ENCODE measurements at regions not wholly inside any gene's neighbourhood (a gene's known extent, or its start where the extent isn't known, plus 50 kb on each side); places are given as distances from the start of the nearest gene placed in this dataset.
"Not testable (repeated sequence)": the region's sequence is repeated elsewhere in the genome, so short reads cannot be mapped to it uniquely, and the experiment has no call there.

DNA sequence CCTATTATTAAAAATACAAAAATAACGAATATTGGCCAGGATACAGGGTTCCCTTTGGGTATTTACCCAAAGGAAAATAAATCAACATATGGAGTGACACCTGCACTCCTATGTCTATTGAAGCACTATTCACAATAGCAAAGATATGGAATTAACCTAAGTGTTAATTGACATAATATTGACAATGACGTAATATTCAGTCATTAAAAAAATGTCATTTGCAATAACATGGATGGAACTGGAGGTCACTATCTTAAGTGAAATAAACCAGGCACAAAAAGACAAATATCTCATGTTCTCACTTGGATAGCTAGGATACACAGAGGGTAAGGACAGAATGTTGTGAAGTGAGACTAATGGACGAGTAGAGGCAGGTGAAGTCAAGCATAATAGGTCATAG lies 326.3 kb upstream of the PTGER4 start:
- no peak for DNase-seq (ENCODE audit: low spot score)

DNA sequence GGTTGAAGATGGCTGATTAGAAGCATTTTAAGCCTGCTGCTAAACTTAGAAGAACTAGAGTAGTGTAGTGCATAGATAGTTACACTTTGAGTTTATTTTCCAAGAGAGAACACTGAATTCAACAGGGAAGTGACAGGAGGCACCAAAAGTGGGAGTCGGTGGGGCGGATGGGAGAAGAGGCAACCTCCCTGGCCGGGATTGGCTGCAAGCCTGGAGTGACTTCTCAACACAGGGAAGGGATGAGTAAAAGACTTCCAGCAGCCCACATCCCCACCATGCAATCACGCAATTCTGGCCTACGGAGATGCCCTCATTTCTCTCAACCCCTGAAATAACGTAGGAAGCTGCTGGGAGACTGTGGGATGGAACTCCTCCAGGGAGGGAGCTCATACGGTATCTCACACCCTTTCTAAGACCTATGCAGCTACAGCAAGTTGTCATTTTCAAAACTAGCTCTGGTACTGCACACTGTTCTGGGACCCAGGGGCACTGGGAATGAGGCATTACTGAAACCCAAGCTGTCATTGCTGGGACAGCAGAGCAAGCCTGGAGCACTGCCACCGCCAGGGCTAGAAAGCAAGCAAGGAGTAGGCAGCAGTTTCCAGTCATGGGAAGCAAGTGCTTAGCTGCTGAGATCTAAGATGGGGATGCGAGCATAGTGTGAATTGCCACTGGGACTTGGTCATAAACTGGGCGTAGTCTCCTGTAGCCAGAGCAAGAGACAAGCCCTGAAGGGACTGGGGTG lies 331.6 kb upstream of the PTGER4 start:
- DNase-seq (ENCODE audit: low spot score): no peak

DNA sequence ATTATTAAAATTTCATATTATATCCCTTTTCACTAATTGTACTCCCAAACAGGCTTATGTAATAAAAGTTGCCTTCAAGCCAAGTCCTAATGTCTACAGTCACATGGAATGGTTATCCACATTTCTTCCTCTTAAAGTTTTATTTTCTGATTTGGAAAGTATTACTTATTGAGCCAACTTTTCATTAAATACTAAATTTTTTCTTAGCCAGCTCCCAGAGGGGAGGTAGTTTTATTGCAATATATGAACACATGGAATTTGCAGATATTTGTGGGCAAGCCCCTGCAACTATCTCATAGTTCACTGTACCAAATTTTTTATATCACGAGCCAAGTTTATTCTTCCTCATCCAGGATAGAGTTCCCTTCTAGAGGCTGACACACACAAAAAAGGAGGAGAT lies 332.8 kb upstream of the PTGER4 start:
- DNase-seq (ENCODE audit: low spot score): no peak

DNA sequence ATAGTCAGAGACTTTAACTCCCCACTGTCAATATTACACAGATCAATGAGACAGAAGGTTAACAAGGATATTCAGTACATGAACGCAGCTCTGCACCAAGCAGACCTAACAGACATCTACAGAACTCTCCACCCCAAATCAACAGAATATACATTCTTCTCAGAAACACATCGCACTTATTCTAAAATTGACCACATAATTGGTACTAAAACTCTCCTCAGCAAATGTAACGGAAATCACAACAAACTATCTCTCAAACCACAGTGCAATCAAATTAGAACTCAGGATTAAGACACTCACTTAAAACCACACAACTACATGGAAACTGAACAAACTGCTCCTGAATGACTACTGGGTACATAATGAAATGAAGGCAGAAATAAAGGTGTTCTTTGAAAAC lies 341.3 kb upstream of the PTGER4 start:
- not testable (repeated sequence) for DNase-seq (ENCODE audit: low spot score)

DNA sequence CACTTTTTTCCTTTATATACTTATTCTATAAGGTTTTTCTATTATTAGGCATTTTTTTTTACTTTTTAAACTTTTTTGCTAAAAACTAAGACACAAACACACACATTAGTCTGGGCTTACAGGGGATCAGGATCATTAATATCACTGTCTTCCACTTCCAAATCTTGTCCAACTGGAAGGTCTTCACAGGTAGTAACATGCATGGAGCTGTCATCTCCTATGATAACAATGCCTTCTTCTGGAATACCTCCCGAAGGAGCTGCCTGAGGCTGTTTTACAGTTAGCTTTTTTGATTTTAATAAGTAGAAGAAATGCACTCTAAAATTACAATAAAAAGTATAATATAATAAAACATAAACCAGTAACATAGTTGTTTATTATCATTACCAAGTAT lies 345.5 kb upstream of the PTGER4 start:
- no peak for DNase-seq (ENCODE audit: low spot score)

DNA sequence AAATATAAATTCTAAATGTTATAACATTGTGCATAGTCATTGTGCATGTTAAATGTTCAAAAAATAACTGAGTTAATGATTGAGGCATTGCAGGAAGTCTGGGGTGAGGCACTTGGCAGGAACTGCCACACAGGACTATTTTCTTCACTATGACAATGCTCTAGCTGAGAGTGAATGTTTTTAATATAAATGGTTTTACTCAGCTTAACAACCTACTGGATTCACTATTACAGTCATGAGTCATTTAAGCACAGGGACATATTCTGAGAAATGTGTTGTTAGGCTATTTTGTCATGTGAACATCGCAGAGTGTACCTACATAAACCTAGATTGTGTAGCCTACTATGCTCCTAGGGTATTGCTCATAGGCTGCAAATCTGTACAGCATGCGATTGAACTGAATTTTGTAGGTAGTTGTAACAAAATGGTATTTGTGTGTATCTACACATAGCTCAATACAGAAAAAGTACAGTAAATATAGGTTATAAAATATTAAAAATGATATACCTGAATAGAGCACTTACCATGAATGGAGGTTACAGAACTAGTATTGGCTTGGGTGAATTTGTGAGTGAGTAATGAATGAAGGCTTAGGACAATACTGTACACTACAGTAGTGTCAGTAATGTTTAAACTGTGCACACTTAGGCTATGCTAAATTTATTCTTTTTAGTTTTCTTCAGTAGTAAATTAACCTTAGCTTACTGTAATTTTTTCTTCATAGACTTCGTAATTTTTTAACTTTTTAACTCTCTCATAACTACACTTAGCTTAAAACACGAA lies 346.1 kb upstream of the PTGER4 start:
- DNase-seq (ENCODE audit: low spot score): no peak

DNA sequence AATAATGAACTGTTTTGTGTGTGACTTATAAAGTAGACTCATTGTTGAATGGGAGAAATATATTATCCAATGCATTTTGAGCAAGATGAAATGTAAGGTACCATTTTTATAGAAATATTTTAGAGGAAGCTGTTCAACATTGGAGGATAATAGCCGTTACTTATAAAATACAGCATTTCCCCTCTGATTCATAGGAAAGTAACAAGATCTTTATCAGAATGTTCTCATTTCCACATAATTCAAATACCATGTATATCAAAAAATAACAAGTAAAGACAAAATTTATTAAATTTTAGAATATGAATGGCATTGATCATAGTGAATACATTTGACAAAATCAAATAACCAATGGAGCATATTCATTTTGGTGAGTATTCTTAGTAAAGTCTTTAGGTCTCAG lies 346.7 kb upstream of the PTGER4 start:
- DNase-seq (ENCODE audit: low spot score): no peak

DNA sequence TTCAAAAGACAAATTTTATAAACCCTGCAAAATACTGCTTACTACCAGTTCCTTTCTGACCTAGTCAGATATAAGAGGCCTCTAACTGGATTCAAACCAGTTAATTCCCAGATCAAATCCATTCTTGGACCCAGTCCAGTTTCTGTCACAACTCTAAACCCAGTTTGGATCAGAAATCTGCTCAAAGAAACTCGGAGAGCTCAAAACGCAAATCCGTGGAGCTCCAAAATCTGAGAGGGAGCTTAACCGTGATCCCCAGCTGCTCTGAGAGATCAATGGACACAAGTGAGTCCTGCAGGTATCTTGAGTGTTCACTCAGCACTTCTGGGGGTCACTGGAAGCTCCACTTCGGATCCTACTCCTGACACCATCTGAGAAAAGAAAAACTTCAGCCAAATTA lies 348.1 kb upstream of the PTGER4 start:
- DNase-seq (ENCODE audit: low spot score): no peak

DNA sequence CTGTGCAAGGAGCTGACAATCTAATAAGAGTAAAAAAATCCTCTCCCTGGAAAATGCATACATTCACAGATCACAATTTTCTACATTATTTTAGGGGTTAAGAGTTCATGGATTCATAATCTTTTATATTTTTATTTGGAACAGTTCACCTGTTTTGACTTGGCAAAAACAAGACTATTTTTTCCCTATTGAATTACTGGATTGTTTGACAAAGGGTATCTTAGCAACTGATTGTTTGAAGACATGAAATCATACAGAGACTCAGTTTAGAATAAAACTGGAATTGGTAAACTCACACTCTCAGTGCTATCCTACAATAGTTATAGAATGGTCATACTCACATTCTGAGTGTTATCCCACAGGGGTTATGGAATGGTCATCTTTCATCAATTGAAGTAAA lies 358.2 kb upstream of the PTGER4 start:
- DNase-seq (ENCODE audit: low spot score): no peak

DNA sequence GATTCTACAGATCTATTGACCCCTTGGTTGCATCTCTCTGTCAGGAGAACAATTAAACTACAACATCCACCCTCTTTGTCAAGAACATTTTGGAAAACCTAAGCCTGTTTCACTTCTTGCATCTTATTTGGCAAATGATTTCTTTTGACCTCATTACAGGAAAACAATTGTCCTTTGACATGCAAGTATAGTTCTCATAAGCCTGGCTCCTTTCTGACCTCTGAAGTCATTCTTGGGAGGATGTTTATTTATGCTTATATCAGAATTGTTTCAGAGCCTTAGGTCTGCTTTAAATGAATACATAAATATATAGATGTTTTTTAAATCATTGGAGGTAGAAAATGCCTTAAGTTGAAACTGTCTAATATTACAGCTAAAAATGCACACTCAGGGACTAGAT lies 361.3 kb upstream of the PTGER4 start:
- DNase-seq (ENCODE audit: low spot score): no peak

DNA sequence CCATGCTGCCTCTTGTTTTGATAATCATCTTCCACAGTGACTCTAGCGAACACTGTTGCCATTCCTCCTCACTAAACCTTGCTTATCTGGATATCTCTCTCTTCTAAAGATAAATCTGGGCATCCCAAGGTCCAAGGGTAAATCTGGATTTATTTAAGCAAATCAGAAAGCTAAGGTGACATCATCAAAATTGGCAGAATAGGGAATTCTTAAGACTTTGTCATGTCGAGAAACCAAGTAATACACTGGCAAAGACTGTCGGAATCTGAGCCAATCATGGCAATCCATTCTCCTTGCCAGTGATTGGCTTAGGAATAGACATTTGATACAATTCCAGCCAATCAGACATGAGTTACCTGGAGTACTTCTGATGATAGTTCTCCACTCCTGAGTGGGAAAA lies 362.7 kb upstream of the PTGER4 start:
- DNase-seq (ENCODE audit: low spot score): no peak

DNA sequence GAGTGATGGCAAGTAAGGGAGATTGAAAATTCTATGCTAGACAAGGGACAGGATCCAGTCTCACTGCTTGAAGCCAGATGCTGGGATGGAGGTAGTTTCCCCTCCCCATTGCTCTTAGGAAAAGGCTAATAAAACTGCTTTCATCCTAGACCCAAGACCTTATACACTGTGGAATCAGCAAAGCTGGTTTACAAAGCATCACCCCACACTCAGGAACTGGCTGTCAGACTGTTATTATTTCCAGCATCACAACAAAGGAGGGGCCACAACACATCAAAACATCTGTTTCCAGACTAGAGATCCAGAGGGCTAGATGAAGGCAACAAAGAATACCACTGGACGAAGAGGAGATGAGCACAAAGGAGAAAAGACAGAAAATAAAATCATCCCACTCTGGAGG lies 364.6 kb upstream of the PTGER4 start:
- no peak for DNase-seq (ENCODE audit: low spot score)

DNA sequence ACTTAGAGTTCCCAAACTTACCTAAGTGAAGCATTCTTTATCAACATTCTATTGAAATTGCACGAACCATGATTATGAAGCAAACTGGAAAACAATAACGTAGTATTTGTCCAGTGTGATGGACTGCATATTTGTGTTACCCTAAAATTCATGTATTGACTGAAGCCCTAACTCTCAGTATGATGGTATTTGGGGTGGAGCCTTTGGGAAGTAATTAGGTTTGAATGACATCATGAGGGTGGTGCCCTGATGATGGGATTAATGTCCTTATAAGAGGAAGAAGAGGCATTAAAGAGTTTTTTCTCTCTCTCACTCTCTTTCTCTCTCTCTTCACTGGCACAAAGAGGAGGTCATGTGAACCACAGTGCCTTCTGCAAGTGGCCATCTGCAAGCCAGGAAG lies 365.4 kb upstream of the PTGER4 start:
- DNase-seq (ENCODE audit: low spot score): no peak

DNA sequence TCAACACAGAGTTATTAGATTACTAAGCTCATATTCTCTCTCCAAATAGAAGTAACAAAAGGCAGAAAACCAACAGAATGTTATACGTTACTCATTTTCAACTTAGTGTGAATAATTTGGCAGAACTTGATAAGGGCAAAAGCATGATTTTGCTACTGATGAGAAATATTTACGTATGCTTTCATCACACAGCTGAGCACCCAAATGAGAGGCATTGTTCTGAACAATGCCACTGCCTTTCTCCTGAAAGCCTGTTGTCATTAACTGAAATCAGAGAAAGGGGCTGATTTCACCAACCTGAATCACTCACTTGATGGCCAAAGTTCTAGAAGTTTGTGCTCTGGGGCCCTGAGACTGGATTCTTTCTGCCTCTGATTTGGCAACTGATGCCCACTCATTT lies 367.5 kb upstream of the PTGER4 start:
- no peak for DNase-seq (ENCODE audit: low spot score)

DNA sequence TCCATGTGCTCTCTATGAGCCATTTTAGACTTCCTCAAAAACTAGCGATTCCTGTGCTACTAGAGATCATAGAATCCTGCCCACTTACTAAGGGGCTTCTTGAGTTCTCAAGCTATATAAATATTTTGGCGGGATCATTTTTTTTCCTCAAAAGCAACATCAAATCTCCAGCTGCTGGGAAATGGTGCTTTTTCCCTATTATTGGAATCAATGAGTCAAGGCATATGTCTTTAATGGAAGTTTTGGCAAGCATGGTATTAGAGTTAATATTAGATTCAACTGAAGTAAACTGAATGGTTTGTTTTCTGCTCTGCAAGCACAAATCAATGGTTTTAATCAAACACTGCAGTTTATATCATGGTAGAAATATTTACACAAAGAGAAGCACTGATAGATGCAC lies 369.9 kb upstream of the PTGER4 start:
- no peak for DNase-seq (ENCODE audit: low spot score)

DNA sequence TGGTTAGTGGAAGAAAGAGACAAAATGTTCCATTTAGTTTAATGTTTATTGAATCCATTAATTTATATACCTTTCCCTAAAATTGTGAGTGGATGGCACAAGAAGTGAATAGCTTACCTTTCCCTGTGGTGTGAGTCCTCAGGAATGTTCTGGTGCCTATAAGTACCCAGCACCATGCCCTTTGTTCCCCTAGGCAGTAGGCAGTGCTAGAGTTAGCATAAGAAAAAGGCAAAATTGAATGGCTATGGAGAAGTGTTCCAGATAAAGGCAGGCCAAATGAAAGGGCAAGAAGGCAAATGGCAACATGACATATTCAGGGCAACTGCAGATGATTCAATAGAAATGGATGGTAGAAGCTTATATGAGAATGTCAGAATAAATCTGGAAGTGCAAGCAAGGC lies 370.8 kb upstream of the PTGER4 start:
- DNase-seq (ENCODE audit: low spot score): no peak

DNA sequence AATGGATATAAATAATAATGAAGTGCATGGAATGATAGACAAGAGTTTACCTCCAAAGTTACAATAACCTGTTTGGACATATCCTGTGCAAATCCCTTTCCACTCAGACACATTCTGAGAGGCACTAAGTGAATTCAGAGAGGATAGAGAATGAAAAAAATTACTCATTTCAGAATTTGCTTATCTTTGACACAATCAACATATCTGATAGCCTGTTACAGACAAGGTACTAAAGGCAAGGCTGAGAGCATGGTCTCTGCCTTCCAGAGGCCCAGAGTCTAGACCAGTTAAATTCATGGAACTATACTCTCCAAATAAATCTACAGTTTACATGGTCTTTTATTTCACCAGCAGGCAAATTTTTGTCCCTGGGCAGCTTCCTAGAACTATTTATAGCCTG lies 371.8 kb upstream of the PTGER4 start:
- no peak for DNase-seq (ENCODE audit: low spot score)

DNA sequence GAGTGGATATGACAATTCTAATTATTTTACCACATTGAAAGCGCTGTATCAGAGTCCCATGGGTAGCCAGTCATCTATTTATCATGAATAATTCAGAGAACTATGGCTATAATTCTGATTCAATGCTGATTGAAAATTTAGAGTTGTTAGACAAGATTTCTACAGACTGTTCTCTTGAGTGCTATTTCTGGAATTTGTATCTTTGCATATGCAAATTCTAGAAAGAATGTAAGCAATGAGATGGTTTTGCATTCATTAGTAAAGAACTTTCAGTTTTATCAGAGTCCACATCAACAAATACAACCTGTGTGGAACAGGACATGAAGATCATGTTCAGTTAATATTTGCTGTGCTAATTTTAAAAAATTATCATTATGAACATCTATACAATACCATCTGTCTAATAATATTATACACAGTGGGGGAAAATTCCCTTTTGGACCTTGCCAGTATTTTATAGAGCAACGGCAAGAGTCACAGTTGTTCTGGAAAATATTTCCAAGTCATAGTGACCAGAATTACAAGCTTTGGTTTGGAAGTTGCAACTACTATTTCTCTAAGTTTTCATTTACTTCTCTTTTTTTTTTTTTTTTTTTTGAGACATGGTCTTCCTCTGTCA lies 372.7 kb upstream of the PTGER4 start:
- no peak for DNase-seq (ENCODE audit: low spot score)

DNA sequence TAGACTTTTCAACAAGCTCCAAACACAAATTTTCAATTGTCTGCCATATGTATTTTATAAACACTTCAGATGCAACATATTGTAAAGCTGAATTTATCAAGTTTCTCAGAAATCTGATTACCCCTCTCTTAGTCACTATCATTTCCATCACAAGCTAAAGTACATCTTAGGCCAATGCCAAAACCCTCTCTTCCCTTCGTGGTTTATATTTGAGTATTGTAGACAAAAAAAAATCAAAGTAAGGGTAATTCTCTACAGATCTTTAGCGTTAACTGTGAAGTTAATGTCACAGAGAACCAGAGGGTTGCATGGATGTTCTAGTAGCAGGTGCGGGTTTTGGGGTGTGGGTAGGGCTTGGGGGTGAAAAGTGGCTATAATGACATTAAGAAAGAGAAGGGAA lies 387.7 kb upstream of the PTGER4 start:
- DNase-seq (ENCODE audit: low spot score): no peak

DNA sequence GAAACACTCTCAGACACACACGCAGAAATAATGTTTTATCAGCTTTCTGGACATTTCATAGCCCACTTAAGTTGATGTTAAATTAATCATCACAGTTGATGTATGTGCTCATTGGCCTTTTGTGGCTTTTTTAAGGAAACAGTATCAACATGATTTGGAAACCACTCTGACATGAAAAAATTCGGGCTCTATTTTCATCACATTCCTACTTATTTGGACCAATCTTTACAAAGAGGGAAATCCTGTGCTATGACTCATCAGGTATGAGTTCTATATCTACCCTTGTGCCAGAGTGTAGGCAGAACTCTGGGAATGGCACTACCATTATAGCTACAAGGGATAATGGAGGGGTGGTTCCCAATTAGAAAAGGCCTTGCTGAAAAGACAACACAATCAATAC lies 388.4 kb upstream of the PTGER4 start:
- DNase-seq (ENCODE audit: low spot score): no peak

DNA sequence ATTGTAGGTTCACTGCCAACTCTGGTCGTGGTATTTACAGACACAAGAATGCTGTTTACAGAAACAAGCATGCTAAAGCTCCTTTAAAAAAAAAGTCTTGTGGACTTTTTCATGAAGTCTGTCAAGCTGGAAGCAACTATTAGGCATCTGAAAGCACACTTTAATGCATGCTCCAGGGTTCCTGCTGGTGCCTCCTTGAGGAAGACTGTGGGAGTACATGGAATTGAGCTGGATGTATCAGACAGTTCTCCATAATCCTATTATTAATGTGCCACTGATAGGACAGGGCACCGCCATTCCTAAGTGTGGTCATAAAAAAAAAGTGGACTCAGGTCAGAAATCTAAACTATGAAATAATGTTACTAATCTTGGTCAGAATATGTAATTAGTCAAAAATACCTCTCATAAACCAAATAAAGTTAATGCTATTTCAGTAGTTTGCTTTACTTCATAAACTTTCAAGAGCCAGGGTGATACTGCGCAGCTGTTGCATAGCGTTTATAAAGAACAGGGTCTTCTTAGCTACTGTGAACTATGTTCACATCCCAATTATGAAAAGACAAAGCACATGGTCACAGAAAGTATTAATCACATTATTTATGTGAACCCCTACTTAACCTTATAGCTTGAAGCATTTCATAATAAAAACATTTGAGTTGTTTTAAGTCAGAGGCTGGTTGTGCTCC lies 390.8 kb upstream of the PTGER4 start:
- DNase-seq (ENCODE audit: low spot score): no peak

DNA sequence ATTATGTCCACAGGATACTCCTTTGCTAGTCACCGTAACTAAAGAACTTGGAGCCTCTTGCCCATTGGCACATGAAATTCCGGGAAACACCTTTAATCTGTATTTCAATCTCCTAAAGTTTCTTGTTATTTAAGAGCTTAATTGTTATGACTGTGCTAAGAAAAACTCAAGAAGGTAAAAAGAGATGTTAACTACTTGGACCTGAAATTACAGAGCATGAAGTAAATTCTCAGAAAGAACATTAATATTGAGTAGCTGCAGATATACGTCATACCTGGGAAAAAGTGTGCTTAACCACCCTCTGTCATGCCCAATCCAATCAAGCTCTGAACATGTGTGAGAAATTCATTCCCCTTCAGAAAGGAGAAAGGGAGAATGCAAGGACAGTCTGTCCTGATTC lies 394.9 kb upstream of the PTGER4 start:
- DNase-seq (ENCODE audit: low spot score): no peak

DNA sequence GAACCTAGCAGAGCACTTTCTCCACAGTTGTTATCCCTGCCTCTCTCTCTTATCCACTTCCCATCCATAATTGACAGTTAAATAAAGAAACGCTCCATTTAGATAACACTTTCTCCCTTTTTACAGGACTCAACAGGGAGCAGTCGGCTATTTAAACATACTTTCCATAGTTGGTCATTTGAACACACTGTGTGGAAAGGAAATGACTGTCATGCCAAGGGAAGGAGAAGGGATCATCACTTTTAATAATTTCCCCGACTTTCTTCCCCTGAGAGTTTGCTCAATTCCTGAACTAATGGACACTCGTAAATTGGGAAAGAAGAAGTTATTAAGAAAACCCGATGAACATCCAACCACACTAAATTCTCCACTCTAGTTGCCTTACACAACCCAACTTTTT lies 400.8 kb upstream of the PTGER4 start:
- no peak for DNase-seq (ENCODE audit: low spot score)

Measured in HuH-7.5 (cell line).